Nephron progenitor cell (in vitro differentiated cells): ENCODE measurements at regions not wholly inside any gene's neighbourhood (a gene's known extent, or its start where the extent isn't known, plus 50 kb on each side); places are given as distances from the start of the nearest gene placed in this dataset.

Source experiments
- DNase-seq: peaks from one replicate; pipeline ENCODE4 v3.0.0; 2021
- H3K27ac Mint-ChIP-seq: 2 replicates; pipeline ENCODE4 v1.8.0; 2021; ENCODE audit warnings: mild to moderate bottlenecking, moderate library complexity, mixed read lengths
- H3K27me3 Mint-ChIP-seq: 2 replicates; pipeline ENCODE4 v1.8.0; 2021; ENCODE audit warnings: mild to moderate bottlenecking, low read depth, mixed read lengths; ENCODE audit not compliant: poor library complexity
- H3K36me3 Mint-ChIP-seq: 2 replicates; pipeline ENCODE4 v1.8.0; 2021; ENCODE audit warnings: low read depth, mixed read lengths
- H3K4me1 Mint-ChIP-seq: 2 replicates; pipeline ENCODE4 v1.8.0; 2021; ENCODE audit warnings: mixed read lengths
- H3K4me3 Mint-ChIP-seq: 2 replicates; pipeline ENCODE4 v1.8.0; 2021; ENCODE audit warnings: mild to moderate bottlenecking, moderate library complexity, mixed read lengths
- H3K9me3 Mint-ChIP-seq: 2 replicates; pipeline ENCODE4 v1.8.0; 2021; ENCODE audit warnings: mild to moderate bottlenecking, moderate library complexity, mixed read lengths
- TF ChIP-seq, protein P1 (sequence below): fragments of 200-600 bp; sonication (generic); IDR thresholded peaks from 2 replicates; pipeline ENCODE4 v1.5.0; 2021; ENCODE audit warnings: antibody characterized with exemption

- TF ChIP-seq, protein P1, sequence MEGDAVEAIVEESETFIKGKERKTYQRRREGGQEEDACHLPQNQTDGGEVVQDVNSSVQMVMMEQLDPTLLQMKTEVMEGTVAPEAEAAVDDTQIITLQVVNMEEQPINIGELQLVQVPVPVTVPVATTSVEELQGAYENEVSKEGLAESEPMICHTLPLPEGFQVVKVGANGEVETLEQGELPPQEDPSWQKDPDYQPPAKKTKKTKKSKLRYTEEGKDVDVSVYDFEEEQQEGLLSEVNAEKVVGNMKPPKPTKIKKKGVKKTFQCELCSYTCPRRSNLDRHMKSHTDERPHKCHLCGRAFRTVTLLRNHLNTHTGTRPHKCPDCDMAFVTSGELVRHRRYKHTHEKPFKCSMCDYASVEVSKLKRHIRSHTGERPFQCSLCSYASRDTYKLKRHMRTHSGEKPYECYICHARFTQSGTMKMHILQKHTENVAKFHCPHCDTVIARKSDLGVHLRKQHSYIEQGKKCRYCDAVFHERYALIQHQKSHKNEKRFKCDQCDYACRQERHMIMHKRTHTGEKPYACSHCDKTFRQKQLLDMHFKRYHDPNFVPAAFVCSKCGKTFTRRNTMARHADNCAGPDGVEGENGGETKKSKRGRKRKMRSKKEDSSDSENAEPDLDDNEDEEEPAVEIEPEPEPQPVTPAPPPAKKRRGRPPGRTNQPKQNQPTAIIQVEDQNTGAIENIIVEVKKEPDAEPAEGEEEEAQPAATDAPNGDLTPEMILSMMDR, result no peak
- no peaks in the 10 kb centered on the region for H3K9me3 Mint-ChIP-seq
- no peaks in the 10 kb centered on the region for H3K27me3 Mint-ChIP-seq
- peak overlapping the region; percentile 95 for H3K27ac Mint-ChIP-seq
- H3K4me1 Mint-ChIP-seq, result peaks cover 92% of the 10 kb centered on the region
- peak overlapping the region; percentile 49 for H3K4me3 Mint-ChIP-seq
- no peaks in the 10 kb centered on the region for H3K36me3 Mint-ChIP-seq
- DNase-seq, result peak; percentile 28
Measured at GRCh38 chr5:123810253-123810652, 298.3 kb downstream of the CSNK1G3 start.

GRCh38 chr5:123809594-123810221 is 297.7 kb downstream of the CSNK1G3 start:
- Mint-ChIP-seq H3K9me3 (no peaks in the 10 kb centered on the region), H3K27me3 (no peaks in the 10 kb centered on the region), H3K4me3 (peak overlapping the region; percentile 49), H3K4me1 (peaks cover 87% of the 10 kb centered on the region), H3K27ac (peak overlapping the region; percentile 95), H3K36me3 (no peaks in the 10 kb centered on the region)
- peak; percentile 31 for DNase-seq
- TF ChIP-seq, protein P1, result no peak

GRCh38 chr5:123808461-123809380 is 296.7 kb downstream of the CSNK1G3 start:
- H3K9me3 Mint-ChIP-seq, result peaks cover under 1% of the 10 kb centered on the region
- H3K27ac Mint-ChIP-seq, result peak overlapping the region; percentile 93
- H3K27me3 Mint-ChIP-seq, result no peaks in the 10 kb centered on the region
- no peaks in the 10 kb centered on the region for H3K36me3 Mint-ChIP-seq
- H3K4me3 Mint-ChIP-seq, result peak overlapping the region; percentile 1
- H3K4me1 Mint-ChIP-seq, result peaks cover 78% of the 10 kb centered on the region
- TF ChIP-seq, protein P1, result no peak
- DNase-seq, result no peak

GRCh38 chr5:123807177-123807945 is 295.4 kb downstream of the CSNK1G3 start:
- no peak for DNase-seq
- H3K36me3 Mint-ChIP-seq, result no peaks in the 10 kb centered on the region
- peak overlapping the region; percentile 93 for H3K27ac Mint-ChIP-seq
- H3K9me3 Mint-ChIP-seq, result peaks cover 3% of the 10 kb centered on the region
- H3K4me3 Mint-ChIP-seq, result peak overlapping the region; percentile 49
- TF ChIP-seq, protein P1, result no peak
- no peaks in the 10 kb centered on the region for H3K27me3 Mint-ChIP-seq
- H3K4me1 Mint-ChIP-seq, result peaks cover 77% of the 10 kb centered on the region

DNA sequence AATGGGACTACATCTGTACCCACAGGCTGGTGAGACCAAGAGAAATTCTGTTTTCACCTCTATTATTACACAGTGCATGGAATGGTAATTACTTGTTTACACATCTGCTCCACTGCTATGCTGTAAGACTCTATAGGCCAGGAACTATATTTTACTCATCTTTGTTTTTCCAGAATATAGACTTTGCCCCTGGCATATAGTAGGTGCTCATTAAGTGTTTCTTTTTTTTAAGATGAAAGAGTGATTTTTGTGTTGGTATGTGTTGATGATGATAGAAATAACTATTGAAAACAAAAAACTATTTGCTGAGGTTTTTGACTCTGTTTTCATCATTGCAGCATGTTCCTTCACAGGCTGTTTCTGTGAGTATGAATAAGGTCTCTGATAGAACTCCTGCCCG is 294.7 kb downstream of the CSNK1G3 start:
- peak overlapping the region; percentile 49 for H3K4me3 Mint-ChIP-seq
- H3K27ac Mint-ChIP-seq, result peak overlapping the region; percentile 82
- H3K9me3 Mint-ChIP-seq, result peaks cover 3% of the 10 kb centered on the region
- DNase-seq, result no peak
- no peaks in the 10 kb centered on the region for H3K36me3 Mint-ChIP-seq
- TF ChIP-seq, protein P1, result no peak
- no peaks in the 10 kb centered on the region for H3K27me3 Mint-ChIP-seq
- peaks cover 78% of the 10 kb centered on the region for H3K4me1 Mint-ChIP-seq
